H9 (cell line): ENCODE measurements at regions not wholly inside any gene's neighbourhood (a gene's known extent, or its start where the extent isn't known, plus 50 kb on each side); places are given as distances from the start of the nearest gene placed in this dataset.

Source experiments
- DNase-seq: peaks from one replicate; pipeline ENCODE4 v3.0.0-alpha.2; 2017
- H2AFZ ChIP-seq: one replicate; pipeline ENCODE4 v1.6.1; 2013; ENCODE audit warnings: mild to moderate bottlenecking, low read length, control low read depth, moderate library complexity
- H2AK5ac ChIP-seq: 2 replicates; pipeline ENCODE4 v1.6.1; 2013; ENCODE audit warnings: low read length, control low read depth, mixed read lengths; ENCODE audit not compliant: insufficient read length
- H2BK120ac ChIP-seq: one replicate; pipeline ENCODE4 v1.6.1; 2013; ENCODE audit warnings: low read depth, mild to moderate bottlenecking, low read length, control low read depth, inconsistent platforms; ENCODE audit not compliant: poor library complexity, severe bottlenecking
- H2BK12ac ChIP-seq: 2 replicates; pipeline ENCODE4 v1.6.1; 2013; ENCODE audit warnings: low read length, control low read depth, mixed read lengths, low read depth; ENCODE audit not compliant: insufficient read length
- H2BK15ac ChIP-seq: 2 replicates; pipeline ENCODE4 v1.6.1; 2013; ENCODE audit warnings: low read depth, low read length, control low read depth
- H2BK20ac ChIP-seq: one replicate; pipeline ENCODE4 v1.6.1; 2013; ENCODE audit warnings: low read depth, mild to moderate bottlenecking, low read length, control low read depth, inconsistent platforms; ENCODE audit not compliant: poor library complexity, severe bottlenecking
- H2BK5ac ChIP-seq: 2 replicates; pipeline ENCODE4 v1.6.1; 2013; ENCODE audit warnings: low read length, control low read depth, mixed read lengths; ENCODE audit not compliant: insufficient read length
- H3K14ac ChIP-seq: 2 replicates; pipeline ENCODE4 v1.6.1; 2013; ENCODE audit warnings: low read length, control low read depth; ENCODE audit not compliant: insufficient read depth
- H3K18ac ChIP-seq: 2 replicates; pipeline ENCODE4 v1.6.1; 2013; ENCODE audit warnings: low read depth, mild to moderate bottlenecking, mixed read lengths, low read length, control low read depth; ENCODE audit not compliant: insufficient read length
- H3K23ac ChIP-seq: 2 replicates; pipeline ENCODE4 v1.6.1; 2013; ENCODE audit warnings: low read length, control low read depth, mixed read lengths, low read depth; ENCODE audit not compliant: insufficient read length
- H3K23me2 ChIP-seq: 2 replicates; pipeline ENCODE4 v1.6.1; 2013; ENCODE audit warnings: low read depth, mild to moderate bottlenecking, mixed read lengths, low read length, control low read depth; ENCODE audit not compliant: insufficient read length, poor library complexity, severe bottlenecking
- H3K27ac ChIP-seq: 2 replicates; pipeline ENCODE4 v1.5.1; 2013; ENCODE audit warnings: low read length, control low read depth, mixed read lengths, low read depth; ENCODE audit not compliant: insufficient read length
- H3K27me3 ChIP-seq: 2 replicates; pipeline ENCODE4 v1.6.1; 2013; ENCODE audit warnings: low read length, control low read depth, inconsistent platforms; ENCODE audit not compliant: insufficient read depth
- H3K4ac ChIP-seq: 2 replicates; pipeline ENCODE4 v1.6.1; 2013; ENCODE audit warnings: low read depth, mild to moderate bottlenecking, control low read depth, inconsistent platforms, low read length, moderate library complexity
- H3K4me1 ChIP-seq: 2 replicates; pipeline ENCODE4 v1.6.1; 2013; ENCODE audit warnings: low read length, control low read depth, inconsistent platforms; ENCODE audit not compliant: insufficient read depth
- H3K4me2 ChIP-seq: 2 replicates; pipeline ENCODE4 v1.6.1; 2013; ENCODE audit warnings: low read length, control low read depth, mixed read lengths; ENCODE audit not compliant: insufficient read length, insufficient read depth
- H3K56ac ChIP-seq: 2 replicates; pipeline ENCODE4 v1.6.1; 2013; ENCODE audit warnings: low read depth, mild to moderate bottlenecking, mixed read lengths, low read length, control low read depth; ENCODE audit not compliant: insufficient read length
- H3K79me1 ChIP-seq: 2 replicates; pipeline ENCODE4 v1.6.1; 2013; ENCODE audit warnings: low read depth, mild to moderate bottlenecking, moderate library complexity, low read length, control low read depth, inconsistent platforms; ENCODE audit not compliant: insufficient read depth, poor library complexity, severe bottlenecking
- H3K79me2 ChIP-seq: 2 replicates; pipeline ENCODE4 v1.6.1; 2013; ENCODE audit warnings: low read length, control low read depth, inconsistent platforms; ENCODE audit not compliant: insufficient read depth
- H3K9ac ChIP-seq: 2 replicates; pipeline ENCODE4 v1.6.1; 2013; ENCODE audit warnings: low read length, control low read depth, mixed read lengths; ENCODE audit not compliant: insufficient read length; ENCODE audit errors: extremely low read depth
- H3K9me3 ChIP-seq: one replicate; pipeline ENCODE4 v1.6.1; 2013; ENCODE audit warnings: low read depth, low read length, inconsistent platforms; ENCODE audit not compliant: control insufficient read depth
- H3T11ph ChIP-seq: one replicate; pipeline ENCODE4 v1.6.1; 2013; ENCODE audit warnings: mild to moderate bottlenecking, low read length, control low read depth, inconsistent platforms
- H4K20me1 ChIP-seq: one replicate; pipeline ENCODE4 v1.6.1; 2013; ENCODE audit not compliant: control insufficient read depth, insufficient read length, insufficient read depth
- H4K5ac ChIP-seq: 2 replicates; pipeline ENCODE4 v1.6.1; 2013; ENCODE audit warnings: low read depth, mild to moderate bottlenecking, mixed read lengths, low read length, control low read depth; ENCODE audit not compliant: insufficient read length
- H4K8ac ChIP-seq: replicated peaks from 2 replicates; pipeline ENCODE4 v1.6.1; 2013; ENCODE audit warnings: low read length, control low read depth, mixed read lengths, low read depth; ENCODE audit not compliant: insufficient read length
- H4K91ac ChIP-seq: 2 replicates; pipeline ENCODE4 v1.6.1; 2013; ENCODE audit warnings: low read depth, mild to moderate bottlenecking, moderate library complexity, mixed read lengths, low read length, control low read depth; ENCODE audit not compliant: insufficient read length
- H3K27ac Mint-ChIP-seq, 3 experiments: 2 replicates in 2 of 3; 3 replicates in 1 of 3; pipeline ENCODE4 v1.8.0; 2020 to 2021; ENCODE audit warnings: mixed read lengths in 3 of 3, mild to moderate bottlenecking in 1 of 3, moderate library complexity in 1 of 3
- H3K27me3 Mint-ChIP-seq: 2 replicates; pipeline ENCODE4 v1.8.0; 2021; ENCODE audit warnings: low read depth, mild to moderate bottlenecking, moderate library complexity, mixed read lengths
- H3K36me3 Mint-ChIP-seq, 3 experiments: 2 replicates in 2 of 3; 3 replicates in 1 of 3; pipeline ENCODE4 v1.8.0; 2020 to 2021; ENCODE audit warnings: low read depth in 3 of 3, mixed read lengths in 3 of 3; ENCODE audit not compliant: insufficient read depth in 1 of 3
- H3K4me1 Mint-ChIP-seq, 2 experiments: 2 replicates each; pipeline ENCODE4 v1.8.0; 2020; ENCODE audit warnings: mixed read lengths in 2 of 2
- H3K4me3 Mint-ChIP-seq, 2 experiments: 2 replicates in 1 of 2; 3 replicates in 1 of 2; pipeline ENCODE4 v1.8.0; 2020 to 2021; ENCODE audit warnings: mild to moderate bottlenecking in 2 of 2, mixed read lengths in 2 of 2, moderate library complexity in 1 of 2
- H3K9me3 Mint-ChIP-seq, 2 experiments: 2 replicates in 1 of 2; 3 replicates in 1 of 2; pipeline ENCODE4 v1.8.0; 2020; ENCODE audit warnings: mild to moderate bottlenecking in 2 of 2, mixed read lengths in 2 of 2, moderate library complexity in 1 of 2
- WGBS: extraction: QIAGEN DNeasy Blood & Tissue Kit; methylation state at CpG from one replicate; pipeline ENCODE4 v1.1.7; 2013; ENCODE audit warnings: missing lambda C conversion rate, low lambda C conversion rate, mixed read lengths; ENCODE audit not compliant: insufficient read length; ENCODE audit errors: extremely low coverage; 5-methylcytosine and 5-hydroxymethylcytosine counted together
- TF ChIP-seq, protein P1 (sequence below): fragments of 200-600 bp; sonication (generic); conservative IDR thresholded peaks from 3 replicates; pipeline ENCODE4 v1.8.0; 2021; ENCODE audit warnings: antibody characterized with exemption, mild to moderate bottlenecking

DNA sequence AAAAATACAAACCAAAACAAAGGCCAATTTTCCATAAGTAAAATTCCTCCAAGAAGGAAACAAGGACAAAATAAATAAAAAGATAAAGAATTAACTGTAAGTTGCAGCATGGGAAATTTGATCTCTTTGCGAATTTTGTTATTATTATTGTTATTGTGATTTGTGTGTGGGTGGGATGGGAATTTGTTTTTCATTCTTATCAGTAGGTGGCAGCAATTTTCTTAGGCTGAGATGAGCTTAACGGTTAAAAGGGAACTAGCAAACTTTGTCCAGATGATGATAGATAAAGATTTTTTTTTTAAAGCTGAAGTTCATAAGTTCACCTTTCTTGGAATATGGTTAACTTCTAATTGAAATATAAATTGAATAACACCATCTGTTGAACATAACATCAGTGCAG, 83.2 kb upstream of the IL1RAPL2 start:
- no peaks in the 10 kb centered on the region for H3K9me3 ChIP-seq

More for the DNA sequence above, 83.2 kb upstream of the IL1RAPL2 start:
- Histone ChIP-seq H3K14ac (no peak overlapping the region), H3K4me2 (no peak overlapping the region), H4K8ac (no peak overlapping the region), H2AK5ac (no peak overlapping the region), H3K79me1 (no peaks in the 10 kb centered on the region), H4K20me1 (no peaks in the 10 kb centered on the region), H3K23me2 (no peaks in the 10 kb centered on the region), H3K23ac (no peak overlapping the region), H3T11ph (no peak overlapping the region), H3K27me3 (no peaks in the 10 kb centered on the region), H3K79me2 (no peaks in the 10 kb centered on the region), H2BK5ac (no peak overlapping the region), H2AFZ (no peak overlapping the region), H2BK12ac (no peak overlapping the region), H3K56ac (no peak overlapping the region), H3K4ac (no peak overlapping the region), H2BK20ac (no peak overlapping the region), H2BK15ac (no peak overlapping the region), H2BK120ac (no peak overlapping the region), H3K9ac (no peak overlapping the region), H4K91ac (no peak overlapping the region), H3K4me1 (no peaks in the 10 kb centered on the region), H4K5ac (no peak overlapping the region), H3K18ac (no peak overlapping the region), H3K27ac (no peak overlapping the region)
- DNase-seq, result no peak
- Mint-ChIP-seq H3K27ac (no peak overlapping the region), H3K4me3 (no peak overlapping the region), H3K4me1 (no peaks in the 10 kb centered on the region), H3K27me3 (no peaks in the 10 kb centered on the region; the same call in 1 of the 2 replicates), H3K36me3 (no peaks in the 10 kb centered on the region), H3K9me3 (peaks cover 0 to 50% of the 10 kb centered on the region in 2 experiments; a peak in 2 of 5 replicates)
- TF ChIP-seq, protein P1, sequence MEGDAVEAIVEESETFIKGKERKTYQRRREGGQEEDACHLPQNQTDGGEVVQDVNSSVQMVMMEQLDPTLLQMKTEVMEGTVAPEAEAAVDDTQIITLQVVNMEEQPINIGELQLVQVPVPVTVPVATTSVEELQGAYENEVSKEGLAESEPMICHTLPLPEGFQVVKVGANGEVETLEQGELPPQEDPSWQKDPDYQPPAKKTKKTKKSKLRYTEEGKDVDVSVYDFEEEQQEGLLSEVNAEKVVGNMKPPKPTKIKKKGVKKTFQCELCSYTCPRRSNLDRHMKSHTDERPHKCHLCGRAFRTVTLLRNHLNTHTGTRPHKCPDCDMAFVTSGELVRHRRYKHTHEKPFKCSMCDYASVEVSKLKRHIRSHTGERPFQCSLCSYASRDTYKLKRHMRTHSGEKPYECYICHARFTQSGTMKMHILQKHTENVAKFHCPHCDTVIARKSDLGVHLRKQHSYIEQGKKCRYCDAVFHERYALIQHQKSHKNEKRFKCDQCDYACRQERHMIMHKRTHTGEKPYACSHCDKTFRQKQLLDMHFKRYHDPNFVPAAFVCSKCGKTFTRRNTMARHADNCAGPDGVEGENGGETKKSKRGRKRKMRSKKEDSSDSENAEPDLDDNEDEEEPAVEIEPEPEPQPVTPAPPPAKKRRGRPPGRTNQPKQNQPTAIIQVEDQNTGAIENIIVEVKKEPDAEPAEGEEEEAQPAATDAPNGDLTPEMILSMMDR, result peak; percentile 45; the same call in 2 of the 3 replicates
- 100% methylated on average over 1 of the region's 2 CpGs for WGBS
